ENCODE measurements at regions not wholly inside any gene's neighbourhood (a gene's known extent, or its start where the extent isn't known, plus 50 kb on each side); places are given as distances from the start of the nearest gene placed in this dataset.

DNA sequence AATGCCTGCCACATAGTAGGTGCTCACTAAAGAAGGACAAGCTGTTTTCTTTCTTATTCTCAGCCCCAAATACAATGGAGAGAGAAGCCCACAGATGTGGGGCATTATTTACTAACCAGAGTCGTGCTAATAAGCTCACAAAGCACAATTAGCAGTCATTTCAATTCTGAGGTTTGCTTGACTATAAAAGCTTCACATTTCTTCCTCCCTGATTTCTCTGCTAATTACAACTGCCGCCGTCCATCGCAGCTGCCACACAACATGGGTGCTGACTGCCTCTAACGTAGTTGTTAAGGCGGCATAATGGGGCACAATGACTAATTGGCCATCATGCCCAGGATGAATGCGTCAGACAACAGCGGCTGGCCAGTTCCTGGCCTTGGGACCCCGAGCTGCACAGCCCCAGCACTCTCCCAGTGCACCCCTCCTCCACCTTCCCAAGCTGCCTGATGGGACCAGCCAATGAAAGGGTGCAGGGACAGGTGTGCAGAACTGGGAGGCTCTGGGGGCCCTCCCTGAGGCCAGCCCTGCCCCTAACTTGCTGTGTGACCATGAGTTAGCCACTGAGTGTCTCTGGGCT is 109.2 kb downstream of the CCT6B start:
- Mint-ChIP-seq H3K9me3 (ENCODE audit: low read depth) (no peaks in the 10 kb centered on the region), H3K4me3 (ENCODE audit: unreplicated experiment) (no peak overlapping the region), H3K4me1 (ENCODE audit: low read depth) (no peaks in the 10 kb centered on the region), H3K36me3 (ENCODE audit: low read depth) (no peaks in the 10 kb centered on the region), H3K27ac (ENCODE audit: unreplicated experiment) (no peak overlapping the region), H3K27me3 (ENCODE audit: low read depth) (no peaks in the 10 kb centered on the region)
- no peak for DNase-seq (ENCODE audit: low spot score)
- TF ChIP-seq CTCF (IDR thresholded peaks at IDR 0.05), result no peak

- no peaks in the 10 kb centered on the region for H3K36me3 Mint-ChIP-seq (ENCODE audit: low read depth)
- DNase-seq (ENCODE audit: low spot score), result no peak
- H3K9me3 Mint-ChIP-seq (ENCODE audit: low read depth), result no peaks in the 10 kb centered on the region
- TF ChIP-seq CTCF (IDR thresholded peaks at IDR 0.05), result no peak
- no peak overlapping the region for H3K4me3 Mint-ChIP-seq (ENCODE audit: unreplicated experiment)
- no peak overlapping the region for H3K27ac Mint-ChIP-seq (ENCODE audit: unreplicated experiment)
- H3K4me1 Mint-ChIP-seq (ENCODE audit: low read depth), result no peaks in the 10 kb centered on the region
- H3K27me3 Mint-ChIP-seq (ENCODE audit: low read depth), result no peaks in the 10 kb centered on the region
Observed at GRCh38 chr17:34850964-34851363, 110.3 kb downstream of the CCT6B start.

DNA sequence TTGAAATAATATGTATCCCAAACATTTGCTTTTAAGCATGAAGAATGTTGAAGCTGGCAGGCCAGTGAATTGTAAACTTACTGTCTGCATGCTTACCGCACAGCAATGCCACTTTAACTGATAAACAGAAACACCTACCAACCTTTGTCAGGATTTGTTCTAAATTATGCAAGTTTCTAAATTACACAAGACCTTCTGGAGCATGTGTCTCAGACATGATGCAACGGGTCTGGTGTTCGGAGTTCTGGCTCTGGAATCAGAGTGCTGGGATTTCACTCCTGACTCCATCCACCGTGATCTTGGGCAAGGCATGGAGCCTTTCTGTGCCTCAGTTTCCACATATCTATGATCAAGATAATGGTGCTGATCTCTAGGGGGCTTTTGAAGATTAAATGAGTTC is 111.2 kb downstream of the CCT6B start:
- Mint-ChIP-seq H3K27ac (ENCODE audit: unreplicated experiment) (no peak overlapping the region), H3K4me3 (ENCODE audit: unreplicated experiment) (no peak overlapping the region), H3K9me3 (ENCODE audit: low read depth) (no peaks in the 10 kb centered on the region), H3K27me3 (ENCODE audit: low read depth) (no peaks in the 10 kb centered on the region), H3K36me3 (ENCODE audit: low read depth) (no peaks in the 10 kb centered on the region), H3K4me1 (ENCODE audit: low read depth) (no peaks in the 10 kb centered on the region)
- no peak for TF ChIP-seq CTCF (IDR thresholded peaks at IDR 0.05)
- DNase-seq (ENCODE audit: low spot score), result no peak

- Mint-ChIP-seq H3K4me3 (ENCODE audit: unreplicated experiment) (no peak overlapping the region), H3K27ac (ENCODE audit: unreplicated experiment) (no peak overlapping the region), H3K36me3 (ENCODE audit: low read depth) (no peaks in the 10 kb centered on the region), H3K27me3 (ENCODE audit: low read depth) (no peaks in the 10 kb centered on the region), H3K4me1 (ENCODE audit: low read depth) (no peaks in the 10 kb centered on the region), H3K9me3 (ENCODE audit: low read depth) (no peaks in the 10 kb centered on the region)
- TF ChIP-seq CTCF (IDR thresholded peaks at IDR 0.05), result no peak
- no peak for DNase-seq (ENCODE audit: low spot score)
Observed at GRCh38 chr17:34847938-34848337, 113.3 kb downstream of the CCT6B start.

DNA sequence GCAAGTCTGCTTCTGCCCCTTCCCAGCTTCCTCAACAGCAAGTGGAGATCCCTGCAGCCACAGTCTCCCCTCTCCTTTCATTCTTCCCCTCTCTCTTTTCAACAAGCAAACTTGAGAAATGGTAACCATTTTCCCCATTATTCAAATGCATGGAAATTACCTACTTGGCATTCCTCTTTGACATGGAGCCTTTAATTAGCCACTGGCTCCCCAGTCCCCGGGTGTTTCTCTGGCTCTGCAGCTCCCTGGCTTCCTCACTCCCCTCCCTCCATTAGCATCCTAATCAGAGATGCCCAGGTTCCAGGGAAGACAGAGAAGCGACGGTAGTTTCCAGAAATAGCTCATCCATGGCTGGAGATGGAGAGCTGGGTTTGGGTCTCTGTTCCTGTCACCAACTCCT is 116.0 kb downstream of the CCT6B start:
- H3K27ac Mint-ChIP-seq (ENCODE audit: unreplicated experiment), result no peak overlapping the region
- no peaks in the 10 kb centered on the region for H3K36me3 Mint-ChIP-seq (ENCODE audit: low read depth)
- DNase-seq (ENCODE audit: low spot score), result no peak
- no peaks in the 10 kb centered on the region for H3K9me3 Mint-ChIP-seq (ENCODE audit: low read depth)
- no peaks in the 10 kb centered on the region for H3K27me3 Mint-ChIP-seq (ENCODE audit: low read depth)
- no peak for TF ChIP-seq CTCF (IDR thresholded peaks at IDR 0.05)
- no peaks in the 10 kb centered on the region for H3K4me1 Mint-ChIP-seq (ENCODE audit: low read depth)
- no peak overlapping the region for H3K4me3 Mint-ChIP-seq (ENCODE audit: unreplicated experiment)
